NOMO-1 treated with dmso at 0.1 percent for 144 hours (cell line): ENCODE measurements at regions not wholly inside any gene's neighbourhood (a gene's known extent, or its start where the extent isn't known, plus 50 kb on each side); places are given as distances from the start of the nearest gene placed in this dataset.
A peak's percentile ranks its signal among the peaks of the same experiment; 100 is the strongest.

ENCODE experiments used
- DNase-seq: peaks from one replicate; lab custom pipeline; 2025; ENCODE audit not compliant: unreplicated experiment; lab: John Stamatoyannopoulos, UW

GRCh38 chr18:51643483-51643882, 446.0 kb upstream of the MEX3C start:
- no peak for DNase-seq

- DNase-seq = no peak
Observed at GRCh38 chr18:51645607-51646006, 448.1 kb upstream of the MEX3C start.

GRCh38 chr18:51647346-51647745, 449.9 kb upstream of the MEX3C start:
- DNase-seq = no peak

- no peak for DNase-seq
Observed at GRCh38 chr18:51647942-51648341, 450.5 kb upstream of the MEX3C start.

GRCh38 chr18:51649796-51650195, 452.3 kb upstream of the MEX3C start:
- DNase-seq = no peak

- DNase-seq = no peak
Observed at GRCh38 chr18:51651761-51652160, 454.3 kb upstream of the MEX3C start.

- DNase-seq = no peak
Observed at GRCh38 chr18:51653507-51654213, 456.2 kb upstream of the MEX3C start.

GRCh38 chr18:51654488-51655326, 457.2 kb upstream of the MEX3C start:
- no peak for DNase-seq

GRCh38 chr18:51655327-51655698, 457.8 kb upstream of the MEX3C start:
- no peak for DNase-seq

- DNase-seq = no peak
Observed at GRCh38 chr18:51656249-51656648, 458.8 kb upstream of the MEX3C start.

GRCh38 chr18:51658436-51658835, 461.0 kb upstream of the MEX3C start:
- DNase-seq = no peak

- DNase-seq = no peak
Observed at GRCh38 chr18:51659781-51660180, 462.3 kb upstream of the MEX3C start.

- DNase-seq = no peak
Observed at GRCh38 chr18:51660188-51660715, 462.8 kb upstream of the MEX3C start.

- DNase-seq = no peak
Observed at GRCh38 chr18:51664236-51664635, 466.8 kb upstream of the MEX3C start.

GRCh38 chr18:51666763-51667191, 469.3 kb upstream of the MEX3C start:
- DNase-seq = no peak

GRCh38 chr18:51668101-51668500, 470.6 kb upstream of the MEX3C start:
- DNase-seq = peak; percentile 19

GRCh38 chr18:51668607-51669006, 471.1 kb upstream of the MEX3C start:
- DNase-seq = no peak

- DNase-seq = no peak
Observed at GRCh38 chr18:51686590-51686989, 489.1 kb upstream of the MEX3C start.

- no peak for DNase-seq
Observed at GRCh38 chr18:51687845-51688585, 490.5 kb upstream of the MEX3C start.

GRCh38 chr18:51692612-51693011, 495.1 kb upstream of the MEX3C start:
- no peak for DNase-seq

GRCh38 chr18:51711298-51711889, 513.9 kb upstream of the MEX3C start:
- no peak for DNase-seq
